NCI-H1694 treated with DMSO at 0.1 percent for 48 hours (cell line): ENCODE measurements at regions not wholly inside any gene's neighbourhood (a gene's known extent, or its start where the extent isn't known, plus 50 kb on each side); places are given as distances from the start of the nearest gene placed in this dataset.

Experiments used
- DNase-seq: peaks from one replicate; lab custom pipeline; 2025; lab: John Stamatoyannopoulos, UW

GRCh38 chr2:177342736-177343135 is 49.8 kb upstream of the AGPS start:
- no peak for DNase-seq
